GM23338 (cell line): ENCODE measurements at regions not wholly inside any gene's neighbourhood (a gene's known extent, or its start where the extent isn't known, plus 50 kb on each side); places are given as distances from the start of the nearest gene placed in this dataset.

Source experiments
- CREB1 ChIP-seq: fragments of 250-450 bp; sonication (Bioruptor Pico); IDR thresholded peaks from 2 replicates; pipeline ENCODE4 v1.5.0; 2020; ENCODE audit warnings: low read depth, mild to moderate bottlenecking, moderate library complexity
- CTCF ChIP-seq, 2 experiments: fragments of 200-600 bp in 1 of 2; sonication (generic) in 1 of 2; conservative IDR thresholded peaks; 2 replicates each; pipeline versions ENCODE4 v1.5.1 to v1.6.1; 2016 to 2017; ENCODE audit warnings: antibody characterized with exemption in 2 of 2, low read depth in 2 of 2, mild to moderate bottlenecking in 2 of 2, moderate library complexity in 1 of 2
- ETS1 ChIP-seq: IDR thresholded peaks from 2 replicates; pipeline ENCODE4 v1.6.1; 2016; ENCODE audit warnings: antibody characterized with exemption
- EZH2 ChIP-seq: fragments of 200-600 bp; sonication (generic); IDR thresholded peaks from one replicate; pipeline ENCODE4 v1.8.0; 2017; ENCODE audit warnings: antibody characterized with exemption, mild to moderate bottlenecking, low read depth; ENCODE audit not compliant: unreplicated experiment
- EZH2phosphoT487 ChIP-seq: fragments of 200-600 bp; sonication (generic); IDR thresholded peaks from one replicate; pipeline ENCODE4 v1.8.1; 2018; ENCODE audit warnings: antibody characterized with exemption; ENCODE audit not compliant: unreplicated experiment
- JUNB ChIP-seq: IDR thresholded peaks from one replicate; pipeline ENCODE4 v1.6.1; 2016; ENCODE audit warnings: antibody characterized with exemption; ENCODE audit not compliant: unreplicated experiment
- NANOG ChIP-seq: IDR thresholded peaks from 2 replicates; pipeline ENCODE4 v1.6.1; 2016; ENCODE audit warnings: antibody characterized with exemption, borderline replicate concordance
- POLR2AphosphoS5 ChIP-seq: IDR thresholded peaks from 2 replicates; pipeline ENCODE4 v1.6.1; 2016; ENCODE audit warnings: antibody characterized with exemption, low read depth
- REST ChIP-seq: IDR thresholded peaks from one replicate; pipeline ENCODE4 v1.6.1; 2018; ENCODE audit warnings: antibody characterized with exemption; ENCODE audit not compliant: unreplicated experiment
- STAT1 ChIP-seq: IDR thresholded peaks from one replicate; pipeline ENCODE4 v1.6.1; 2016; ENCODE audit warnings: antibody characterized with exemption; ENCODE audit not compliant: unreplicated experiment
- ZNF331 ChIP-seq: fragments of 250-450 bp; sonication (Bioruptor Pico); IDR thresholded peaks from 2 replicates; pipeline ENCODE4 v1.5.0; 2020; ENCODE audit warnings: low read depth, mild to moderate bottlenecking, moderate library complexity
- TF ChIP-seq, protein P1 (sequence below): fragments of 250-450 bp; sonication (Bioruptor Pico); IDR thresholded peaks from 2 replicates; pipeline ENCODE4 v1.5.0; 2020; ENCODE audit warnings: mild to moderate bottlenecking, moderate library complexity

- TF ChIP-seq CTCF (conservative IDR thresholded peaks at IDR 0.05; ENCODE audit: low read depth in 2 of 2) (peak; percentile 78), EZH2phosphoT487 (no peak), POLR2AphosphoS5 (no peak), EZH2 (no peak), ETS1 (no peak), REST (no peak), CREB1 (CRISPR knock-in tag) (peak; percentile 48; the same call in 1 of the 2 replicates), NANOG (no peak), JUNB (no peak), STAT1 (no peak), ZNF331 (CRISPR knock-in tag) (no peak)
- TF ChIP-seq, protein P1, sequence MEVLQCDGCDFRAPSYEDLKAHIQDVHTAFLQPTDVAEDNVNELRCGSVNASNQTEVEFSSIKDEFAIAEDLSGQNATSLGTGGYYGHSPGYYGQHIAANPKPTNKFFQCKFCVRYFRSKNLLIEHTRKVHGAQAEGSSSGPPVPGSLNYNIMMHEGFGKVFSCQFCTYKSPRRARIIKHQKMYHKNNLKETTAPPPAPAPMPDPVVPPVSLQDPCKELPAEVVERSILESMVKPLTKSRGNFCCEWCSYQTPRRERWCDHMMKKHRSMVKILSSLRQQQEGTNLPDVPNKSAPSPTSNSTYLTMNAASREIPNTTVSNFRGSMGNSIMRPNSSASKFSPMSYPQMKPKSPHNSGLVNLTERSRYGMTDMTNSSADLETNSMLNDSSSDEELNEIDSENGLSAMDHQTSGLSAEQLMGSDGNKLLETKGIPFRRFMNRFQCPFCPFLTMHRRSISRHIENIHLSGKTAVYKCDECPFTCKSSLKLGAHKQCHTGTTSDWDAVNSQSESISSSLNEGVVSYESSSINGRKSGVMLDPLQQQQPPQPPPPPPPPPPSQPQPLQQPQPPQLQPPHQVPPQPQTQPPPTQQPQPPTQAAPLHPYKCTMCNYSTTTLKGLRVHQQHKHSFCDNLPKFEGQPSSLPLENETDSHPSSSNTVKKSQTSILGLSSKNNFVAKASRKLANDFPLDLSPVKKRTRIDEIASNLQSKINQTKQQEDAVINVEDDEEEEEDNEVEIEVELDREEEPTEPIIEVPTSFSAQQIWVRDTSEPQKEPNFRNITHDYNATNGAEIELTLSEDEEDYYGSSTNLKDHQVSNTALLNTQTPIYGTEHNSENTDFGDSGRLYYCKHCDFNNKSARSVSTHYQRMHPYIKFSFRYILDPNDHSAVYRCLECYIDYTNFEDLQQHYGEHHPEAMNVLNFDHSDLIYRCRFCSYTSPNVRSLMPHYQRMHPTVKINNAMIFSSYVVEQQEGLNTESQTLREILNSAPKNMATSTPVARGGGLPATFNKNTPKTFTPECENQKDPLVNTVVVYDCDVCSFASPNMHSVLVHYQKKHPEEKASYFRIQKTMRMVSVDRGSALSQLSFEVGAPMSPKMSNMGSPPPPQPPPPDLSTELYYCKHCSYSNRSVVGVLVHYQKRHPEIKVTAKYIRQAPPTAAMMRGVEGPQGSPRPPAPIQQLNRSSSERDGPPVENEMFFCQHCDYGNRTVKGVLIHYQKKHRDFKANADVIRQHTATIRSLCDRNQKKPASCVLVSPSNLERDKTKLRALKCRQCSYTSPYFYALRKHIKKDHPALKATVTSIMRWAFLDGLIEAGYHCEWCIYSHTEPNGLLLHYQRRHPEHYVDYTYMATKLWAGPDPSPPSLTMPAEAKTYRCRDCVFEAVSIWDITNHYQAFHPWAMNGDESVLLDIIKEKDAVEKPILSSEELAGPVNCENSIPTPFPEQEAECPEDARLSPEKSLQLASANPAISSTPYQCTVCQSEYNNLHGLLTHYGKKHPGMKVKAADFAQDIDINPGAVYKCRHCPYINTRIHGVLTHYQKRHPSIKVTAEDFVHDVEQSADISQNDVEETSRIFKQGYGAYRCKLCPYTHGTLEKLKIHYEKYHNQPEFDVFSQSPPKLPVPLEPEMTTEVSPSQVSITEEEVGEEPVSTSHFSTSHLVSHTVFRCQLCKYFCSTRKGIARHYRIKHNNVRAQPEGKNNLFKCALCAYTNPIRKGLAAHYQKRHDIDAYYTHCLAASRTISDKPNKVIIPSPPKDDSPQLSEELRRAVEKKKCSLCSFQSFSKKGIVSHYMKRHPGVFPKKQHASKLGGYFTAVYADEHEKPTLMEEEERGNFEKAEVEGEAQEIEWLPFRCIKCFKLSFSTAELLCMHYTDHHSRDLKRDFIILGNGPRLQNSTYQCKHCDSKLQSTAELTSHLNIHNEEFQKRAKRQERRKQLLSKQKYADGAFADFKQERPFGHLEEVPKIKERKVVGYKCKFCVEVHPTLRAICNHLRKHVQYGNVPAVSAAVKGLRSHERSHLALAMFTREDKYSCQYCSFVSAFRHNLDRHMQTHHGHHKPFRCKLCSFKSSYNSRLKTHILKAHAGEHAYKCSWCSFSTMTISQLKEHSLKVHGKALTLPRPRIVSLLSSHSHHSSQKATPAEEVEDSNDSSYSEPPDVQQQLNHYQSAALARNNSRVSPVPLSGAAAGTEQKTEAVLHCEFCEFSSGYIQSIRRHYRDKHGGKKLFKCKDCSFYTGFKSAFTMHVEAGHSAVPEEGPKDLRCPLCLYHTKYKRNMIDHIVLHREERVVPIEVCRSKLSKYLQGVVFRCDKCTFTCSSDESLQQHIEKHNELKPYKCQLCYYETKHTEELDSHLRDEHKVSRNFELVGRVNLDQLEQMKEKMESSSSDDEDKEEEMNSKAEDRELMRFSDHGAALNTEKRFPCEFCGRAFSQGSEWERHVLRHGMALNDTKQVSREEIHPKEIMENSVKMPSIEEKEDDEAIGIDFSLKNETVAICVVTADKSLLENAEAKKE: 0 out of 2 replicates have a peak, but pooled peaks have one; percentile 45
Measured at GRCh38 chr2:16281451-16282335, 341.3 kb downstream of the MYCN start.
